HG03354 (cell line): ENCODE measurements at regions not wholly inside any gene's neighbourhood (a gene's known extent, or its start where the extent isn't known, plus 50 kb on each side); places are given as distances from the start of the nearest gene placed in this dataset.
"Not testable (repeated sequence)": the region's sequence is repeated elsewhere in the genome, so short reads cannot be mapped to it uniquely, and the experiment has no call there.

Source experiments
- ATAC-seq: cut with Tn5 transposase; IDR thresholded peaks from one replicate; pipeline ENCODE4 v1.9.1; 2021; ENCODE audit warnings: mild to moderate bottlenecking; ENCODE audit not compliant: unreplicated experiment, poor library complexity, severe bottlenecking

DNA sequence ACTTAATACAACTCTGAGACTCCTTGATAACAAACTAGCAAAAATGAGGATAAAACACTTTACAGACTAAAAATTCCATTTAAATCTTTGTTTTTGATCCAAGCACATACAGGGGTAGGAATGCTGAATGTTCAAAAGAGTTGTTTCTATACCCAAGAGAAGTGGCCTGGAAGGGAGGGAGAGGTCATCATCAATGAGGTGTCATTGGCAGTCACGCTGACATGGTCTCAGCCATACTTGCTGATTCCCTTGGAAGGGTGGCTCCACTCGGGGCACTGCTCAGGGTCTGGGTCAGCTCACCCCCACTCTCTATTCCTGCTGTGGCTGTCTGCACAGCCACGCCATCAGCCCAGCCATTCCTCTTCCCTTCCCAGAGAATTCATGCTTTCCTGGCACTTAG is 105.2 kb upstream of the PELI1 start:
- ATAC-seq = no peak

DNA sequence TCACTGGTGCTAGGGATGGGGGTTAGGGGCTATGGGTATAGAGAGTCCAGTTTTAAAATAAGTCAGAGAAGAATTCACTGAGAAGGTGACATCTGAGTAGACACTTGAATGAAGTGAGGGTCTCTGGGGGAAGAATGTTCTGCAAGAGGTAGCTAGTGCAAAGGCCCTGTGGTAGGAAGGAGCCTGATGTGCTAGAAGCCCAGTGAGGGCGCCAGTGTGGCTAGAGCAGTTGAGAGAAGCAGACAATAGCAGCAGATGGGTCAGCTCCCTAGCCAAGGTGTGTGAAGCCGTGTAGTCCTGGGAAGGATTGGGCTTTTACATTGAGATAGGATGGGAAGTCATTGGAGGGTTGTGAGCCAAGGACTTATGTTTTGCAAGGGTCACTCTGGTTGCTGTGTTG is 105.8 kb upstream of the PELI1 start:
- no peak for ATAC-seq

DNA sequence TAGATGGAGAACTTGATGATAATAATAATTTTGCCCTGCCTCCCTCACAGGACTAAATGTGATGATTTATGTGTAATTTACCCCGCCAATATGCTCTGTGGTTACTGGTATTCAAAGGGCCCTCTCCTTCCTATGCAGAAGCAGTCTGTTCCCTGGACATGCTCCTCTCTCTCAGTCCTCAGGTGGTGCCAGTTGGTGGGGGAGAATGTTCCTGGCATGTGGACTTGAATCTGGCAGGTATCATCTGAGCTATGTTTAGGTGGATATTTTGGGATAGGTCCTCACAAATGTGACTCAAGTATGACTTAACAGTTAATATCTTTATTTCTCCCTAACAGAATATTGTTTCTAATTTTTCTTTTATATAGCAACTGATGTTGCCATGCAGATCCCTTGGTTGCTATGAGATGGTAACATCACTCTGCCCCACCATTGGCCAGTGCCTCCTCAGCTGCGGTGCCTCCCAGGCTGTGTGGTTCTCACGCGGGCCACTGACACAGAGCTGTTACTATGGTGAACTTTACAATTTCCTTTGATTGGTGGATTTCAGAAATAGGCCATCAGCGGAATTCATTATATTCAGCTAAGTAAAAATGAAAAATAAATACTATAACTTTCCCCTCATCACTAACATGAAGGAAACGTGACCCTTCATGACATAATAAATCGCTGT is 106.7 kb upstream of the PELI1 start:
- no peak for ATAC-seq

DNA sequence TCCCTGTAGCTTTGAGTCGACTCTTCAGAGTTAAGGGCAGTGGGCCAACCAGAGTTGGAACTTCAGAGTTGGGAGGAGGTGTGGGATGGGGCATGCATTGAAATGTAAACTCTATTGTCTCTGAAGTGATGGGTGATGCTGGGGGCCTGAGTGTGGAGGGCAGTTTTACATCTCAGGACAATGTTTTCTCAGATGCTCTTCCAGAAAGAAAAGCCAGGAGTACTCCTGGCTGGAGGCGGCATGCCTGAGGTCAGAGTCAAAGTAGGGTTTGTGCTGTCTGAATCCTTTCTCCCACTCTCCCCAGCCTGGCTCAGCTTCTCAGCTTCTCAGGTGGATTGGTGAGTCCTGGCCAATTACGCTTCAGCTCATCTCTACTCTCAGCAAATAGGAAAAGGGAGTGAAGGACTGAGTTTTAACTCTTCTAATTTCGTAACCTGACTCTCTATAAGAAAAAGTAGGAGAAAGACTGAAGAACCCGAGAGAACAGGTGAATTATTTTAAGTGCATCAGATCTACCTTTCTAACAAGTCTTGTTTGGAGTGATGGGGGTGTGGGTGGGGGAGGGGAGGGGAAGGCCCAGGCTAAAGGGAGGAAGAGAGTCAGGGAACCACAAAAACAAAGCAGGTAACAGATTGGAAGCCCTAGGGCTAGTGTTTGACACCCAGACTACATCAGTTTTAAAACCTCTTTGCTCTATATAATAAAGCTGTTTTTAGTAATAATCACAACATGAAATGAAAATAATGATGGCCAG is 107.5 kb upstream of the PELI1 start:
- ATAC-seq = no peak

DNA sequence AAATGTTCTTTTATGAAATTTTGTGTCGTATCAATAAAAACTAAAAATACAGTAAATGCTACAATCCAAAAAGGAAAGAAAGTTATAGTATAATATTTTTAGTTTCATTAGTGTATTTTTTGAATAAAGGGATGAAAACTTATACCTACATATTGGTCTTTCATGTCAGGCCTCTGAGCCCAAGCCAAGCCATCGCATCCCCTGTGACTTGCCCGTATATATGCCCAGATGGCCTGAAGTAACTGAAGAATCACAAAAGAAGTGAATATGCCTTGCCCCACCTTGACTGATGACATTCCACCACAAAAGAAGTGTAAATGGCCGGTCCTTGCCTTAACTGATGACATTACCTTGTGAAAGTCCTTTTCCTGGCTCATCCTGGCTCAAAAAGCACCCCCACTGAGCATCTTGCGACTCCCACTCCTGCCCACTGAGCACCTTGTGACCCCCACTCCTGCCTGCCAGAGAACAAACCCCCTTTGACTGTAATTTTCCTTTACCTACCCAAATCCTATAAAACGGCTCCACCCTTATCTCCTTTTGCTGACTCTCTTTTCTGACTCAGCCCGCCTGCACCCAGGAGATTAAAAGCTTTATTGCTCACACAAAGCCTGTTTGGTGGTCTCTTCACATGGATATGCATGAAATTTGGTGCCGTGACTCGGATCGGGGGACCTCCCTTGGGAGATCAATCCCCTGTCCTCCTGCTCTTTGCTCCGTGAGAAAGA is 108.2 kb upstream of the PELI1 start:
- not testable (repeated sequence) for ATAC-seq

DNA sequence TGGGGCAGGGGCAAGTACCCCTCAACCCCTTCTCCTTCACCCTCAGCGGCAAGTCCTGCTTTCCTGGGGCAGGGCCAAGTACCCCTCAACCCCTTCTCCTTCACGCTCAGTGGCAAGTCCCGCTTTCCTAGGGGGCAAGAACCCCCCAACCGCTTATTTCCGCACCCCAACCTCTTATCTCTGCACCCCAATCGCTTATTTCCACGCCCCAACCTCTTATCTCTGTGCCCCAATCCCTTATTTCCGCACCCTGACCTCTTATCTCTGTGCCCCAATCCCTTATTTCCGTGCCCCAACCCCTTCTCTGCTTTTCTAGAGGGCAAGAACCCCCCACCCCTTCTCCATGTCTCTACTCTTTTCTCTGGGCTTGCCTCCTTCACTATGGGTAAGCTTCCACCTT is 109.2 kb upstream of the PELI1 start:
- not testable (repeated sequence) for ATAC-seq

DNA sequence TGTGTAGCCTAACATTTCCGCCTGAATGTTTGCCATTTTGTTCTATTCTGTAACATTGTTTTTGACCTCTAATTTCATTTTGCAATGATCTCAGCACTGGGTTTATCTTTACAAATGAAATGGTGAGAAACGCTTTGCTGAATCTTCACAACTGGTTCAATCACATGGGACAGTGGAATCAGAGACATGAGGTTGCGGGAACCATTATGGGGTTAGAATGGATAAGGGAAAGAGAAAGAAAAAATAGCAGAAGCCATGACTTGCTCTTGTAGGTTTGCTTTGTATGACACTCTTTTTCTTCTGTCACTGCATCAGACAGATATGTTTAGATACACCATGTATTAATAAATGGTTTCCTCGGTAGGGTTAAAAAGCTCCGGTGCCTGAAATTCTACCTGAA is 114.3 kb upstream of the PELI1 start:
- no peak for ATAC-seq

DNA sequence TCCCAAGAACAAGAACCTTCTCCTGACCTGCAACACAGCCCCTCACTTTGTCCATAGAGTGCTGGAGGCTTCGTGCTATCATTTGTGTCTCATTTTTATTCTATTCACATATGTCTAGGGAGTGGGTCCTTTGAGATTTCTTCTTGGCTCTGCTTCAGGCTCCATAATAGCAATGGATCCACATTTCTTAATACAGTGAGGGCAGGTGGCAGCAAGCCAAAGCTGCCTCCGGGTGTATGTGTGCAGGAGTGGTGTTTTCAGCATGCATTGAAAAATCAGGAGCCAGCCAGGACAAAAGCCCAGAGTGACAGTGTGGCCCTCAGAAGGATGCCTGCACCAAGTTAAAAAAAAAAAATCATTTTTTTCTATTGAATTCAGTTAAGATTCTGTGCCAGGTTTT is 115.1 kb upstream of the PELI1 start:
- ATAC-seq = no peak

DNA sequence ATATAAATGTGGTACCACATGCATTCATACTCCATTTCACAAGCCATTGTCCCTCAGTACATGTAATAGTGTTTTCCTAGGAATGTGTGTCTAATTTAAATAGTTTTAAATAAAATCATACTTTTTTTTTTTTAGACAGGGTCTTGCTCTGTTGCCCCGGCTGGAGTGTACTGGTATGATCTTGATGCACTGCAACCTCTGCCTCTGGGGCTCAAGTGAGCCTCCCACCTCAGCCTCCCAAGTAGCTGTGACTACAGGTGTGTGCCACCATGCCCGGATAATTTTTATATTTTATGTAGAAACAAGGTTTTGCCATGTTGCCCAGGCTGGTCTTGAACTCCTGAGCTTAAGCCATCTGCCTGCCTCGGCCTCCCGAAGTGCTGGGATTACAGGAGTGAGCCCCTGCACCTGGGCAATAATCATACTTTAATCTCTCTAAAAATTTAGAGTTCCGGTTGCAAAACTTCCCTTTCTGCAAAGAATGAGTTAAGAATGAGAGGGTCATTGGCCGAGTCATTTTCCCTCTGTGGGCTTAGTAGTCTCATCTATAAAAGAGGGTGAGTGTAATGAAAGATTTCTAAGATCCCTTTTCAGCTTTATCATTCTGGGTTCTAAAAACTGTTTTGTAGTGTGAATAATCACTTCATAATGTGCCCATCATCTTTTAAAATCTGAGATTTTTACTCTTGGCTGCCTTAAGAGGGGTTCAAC is 116.0 kb upstream of the PELI1 start:
- peak; percentile 39 for ATAC-seq

DNA sequence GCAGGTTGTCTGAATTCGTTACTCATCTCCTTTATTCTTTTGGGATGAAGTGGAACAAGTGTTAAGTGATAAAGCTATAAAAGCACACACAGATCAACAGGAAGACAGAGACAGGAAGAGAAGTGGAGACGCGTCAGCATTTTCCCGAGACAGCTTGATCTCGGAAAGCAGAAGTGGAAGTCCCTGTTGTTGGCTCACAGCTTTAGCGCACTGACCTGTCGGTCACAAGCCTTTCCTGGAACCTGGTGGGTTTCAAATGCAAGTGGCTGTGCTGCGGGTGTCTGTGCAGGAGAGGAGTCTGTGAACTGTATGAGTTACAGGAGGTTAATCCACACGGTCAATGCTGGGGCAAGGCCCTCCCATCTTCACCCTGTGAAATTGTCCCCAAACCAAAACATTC is 116.6 kb upstream of the PELI1 start:
- peak; percentile 92 for ATAC-seq

DNA sequence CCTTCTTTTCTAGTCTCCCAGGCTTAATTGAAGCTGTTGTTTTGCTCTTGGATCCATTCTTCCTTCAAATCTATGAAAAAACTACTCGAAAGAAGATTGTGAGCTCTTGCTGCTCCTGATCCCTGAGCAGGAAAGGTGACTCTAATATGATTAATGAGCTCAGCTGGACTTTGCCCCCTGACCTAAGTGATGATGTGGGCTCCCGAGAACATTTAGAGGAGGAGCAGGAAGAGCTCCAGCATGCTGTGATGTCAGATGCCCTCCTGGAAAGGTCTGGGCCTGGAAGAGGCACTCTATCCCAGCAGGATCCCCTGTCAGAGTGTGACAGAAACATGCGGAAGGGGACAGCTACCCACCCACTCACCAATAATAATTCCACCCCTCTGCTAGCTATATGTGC is 117.9 kb upstream of the PELI1 start:
- ATAC-seq = no peak

DNA sequence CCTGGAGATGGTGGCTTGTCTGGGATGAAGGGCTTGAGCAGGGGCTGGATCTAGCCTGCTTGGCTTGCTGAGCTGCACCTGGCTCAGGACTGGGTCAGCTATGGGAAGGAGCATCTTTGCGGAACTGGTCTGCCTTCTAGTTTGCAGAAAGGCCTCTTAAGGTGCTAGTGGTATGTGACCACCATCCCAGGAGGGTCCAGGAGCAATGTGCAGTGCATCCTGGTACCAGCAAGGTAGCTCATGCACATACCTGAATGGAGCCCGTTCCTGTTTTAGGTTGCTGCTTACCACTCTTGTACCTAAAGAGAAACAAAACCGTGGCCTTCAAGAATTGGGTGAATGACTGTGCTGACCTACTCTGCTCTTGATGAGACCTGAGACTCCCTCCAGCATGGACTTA is 118.6 kb upstream of the PELI1 start:
- ATAC-seq = no peak

DNA sequence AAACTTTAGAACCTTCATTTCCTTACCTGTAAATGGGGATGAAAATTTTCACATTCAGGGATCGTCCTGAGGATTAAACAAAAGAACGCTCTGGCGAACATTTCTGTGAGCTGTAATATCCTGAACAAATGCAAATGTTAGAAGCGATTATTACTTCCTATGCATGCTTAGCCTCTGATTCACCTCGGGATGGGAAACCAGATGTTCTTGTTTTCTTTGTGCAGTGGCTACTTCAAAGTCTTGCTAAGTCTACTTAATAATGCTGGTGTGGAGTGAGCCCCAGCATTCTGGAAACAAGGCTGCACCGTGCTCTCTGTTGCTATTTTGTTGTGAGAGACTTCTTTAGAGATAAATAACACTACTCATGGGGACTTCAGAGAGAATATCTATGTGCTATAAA is 119.1 kb upstream of the PELI1 start:
- no peak for ATAC-seq

DNA sequence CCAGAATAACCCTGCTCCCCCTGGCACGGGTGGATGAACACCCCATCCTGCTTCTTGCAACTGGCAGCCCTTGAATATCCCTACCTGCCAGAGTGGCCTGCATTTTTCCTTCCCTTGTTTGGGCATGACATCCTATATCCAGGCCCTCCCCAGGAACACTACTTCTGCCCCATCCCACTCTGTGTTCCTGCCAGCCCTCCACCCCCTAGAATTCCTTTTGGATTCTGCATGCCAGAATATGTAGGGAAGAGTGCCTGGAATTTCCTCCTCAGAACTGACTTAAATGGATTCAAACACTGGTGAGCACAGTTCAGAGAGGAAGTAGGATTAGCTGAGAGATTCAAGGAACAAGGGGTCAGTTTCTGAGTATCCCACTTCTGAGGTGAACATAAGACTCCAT is 123.5 kb upstream of the PELI1 start:
- ATAC-seq = no peak

DNA sequence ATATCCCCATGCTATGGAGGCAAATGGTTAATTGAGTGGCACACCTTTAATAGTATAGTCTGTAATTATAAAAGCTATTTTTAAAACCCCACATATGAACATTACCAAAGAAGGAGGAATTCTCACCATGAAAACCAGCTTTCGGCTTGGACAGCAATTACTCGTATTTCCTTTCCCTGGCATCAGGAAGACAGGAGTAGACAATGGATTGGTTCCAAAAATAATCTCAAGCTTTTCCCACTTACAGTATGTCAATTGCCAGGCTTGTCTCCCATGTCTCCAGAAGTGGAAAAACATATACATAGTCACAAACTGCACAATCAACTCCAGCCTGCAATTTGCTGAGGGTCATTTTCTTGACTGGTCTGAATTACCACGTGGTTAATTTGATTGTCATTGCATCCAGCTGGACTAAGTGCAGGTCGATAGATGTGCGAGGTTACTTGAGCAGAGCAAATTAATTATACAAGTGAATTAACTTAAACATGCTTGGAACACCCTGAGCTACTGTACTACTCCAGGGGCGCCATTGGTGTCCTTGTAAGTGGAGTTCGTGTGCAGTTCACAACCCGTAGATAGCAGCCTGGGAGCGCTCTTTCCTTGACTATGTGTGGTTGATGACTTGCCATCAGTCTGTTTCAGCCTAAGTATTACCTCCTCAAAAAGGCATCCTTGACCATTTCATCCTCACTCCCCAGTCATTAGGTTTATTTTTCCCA is 124.3 kb upstream of the PELI1 start:
- ATAC-seq = no peak

DNA sequence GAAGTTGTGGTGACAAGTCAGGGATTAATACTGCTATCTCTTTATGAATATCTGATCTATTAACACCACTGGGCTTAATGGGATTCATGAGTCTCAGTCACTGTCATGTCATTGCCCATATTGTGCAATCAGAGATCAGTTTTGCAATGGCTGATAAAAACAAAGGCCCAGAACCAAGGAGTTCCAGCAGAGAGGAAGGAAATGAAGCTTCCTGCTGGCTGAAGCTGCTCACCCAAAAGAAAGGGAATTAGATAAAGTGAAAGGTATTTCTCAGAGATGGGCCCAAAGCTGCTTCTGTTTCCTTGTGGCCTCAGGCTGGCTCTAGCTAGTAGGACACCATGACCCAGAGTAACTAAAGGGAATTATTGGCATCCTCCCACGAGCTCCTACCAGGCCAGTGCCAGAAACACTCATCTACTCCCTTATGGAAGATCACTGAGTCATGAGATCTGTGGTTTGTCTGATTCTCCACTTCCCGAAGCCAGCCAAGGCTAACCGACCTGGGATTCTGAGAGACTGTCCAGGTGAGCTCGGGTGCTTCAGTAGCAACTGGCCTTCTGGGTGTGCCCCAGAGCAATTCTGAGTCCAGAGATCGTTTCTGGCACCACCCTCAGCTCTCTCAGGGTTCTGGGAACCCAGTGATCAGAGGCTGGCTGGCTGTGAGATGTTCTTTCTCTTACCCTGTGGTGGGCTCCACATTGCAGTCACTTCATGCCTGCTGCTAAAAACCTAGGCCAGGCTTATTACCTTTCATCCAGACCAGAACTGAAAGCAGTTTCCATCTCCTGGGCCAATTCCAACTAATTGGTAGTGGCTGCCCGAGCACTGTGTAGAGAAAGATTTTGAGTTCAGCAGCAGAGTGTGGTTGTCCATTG is 129.5 kb upstream of the PELI1 start:
- ATAC-seq = peak; percentile 47

DNA sequence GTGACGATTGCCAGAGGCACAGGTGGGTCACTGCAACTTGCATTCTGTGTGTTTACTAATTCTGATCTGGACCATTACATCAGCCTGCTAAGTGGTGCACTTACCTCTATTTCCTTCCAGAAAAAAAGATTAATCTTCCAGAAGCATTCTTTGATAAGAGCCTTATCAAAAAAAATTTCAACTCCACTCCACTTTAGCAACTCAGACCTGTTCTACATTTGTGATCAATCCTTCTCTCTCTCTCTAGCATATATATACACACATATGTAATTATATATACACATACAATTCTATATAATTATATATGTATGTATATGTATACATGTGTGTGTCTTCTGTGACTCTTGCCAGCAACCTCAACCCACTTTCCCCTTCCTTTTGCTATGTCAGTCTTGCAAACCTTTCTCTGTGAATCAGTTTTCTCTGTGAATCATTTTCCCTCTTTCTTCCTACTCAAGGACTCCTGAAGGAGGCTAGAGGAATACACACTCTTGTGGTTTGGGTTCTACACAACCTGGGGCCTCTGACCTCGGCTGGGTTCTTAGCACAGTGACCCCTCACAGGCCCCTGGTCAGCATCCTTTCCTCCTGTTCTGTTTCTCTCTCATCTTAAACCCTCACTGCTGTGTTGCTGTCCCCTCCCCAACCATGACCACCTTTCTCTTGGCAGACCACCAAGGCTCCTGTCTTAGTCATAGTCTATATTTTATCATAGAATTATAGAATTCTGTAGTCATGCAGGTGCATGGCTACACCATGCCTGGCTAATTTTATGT is 130.4 kb upstream of the PELI1 start:
- ATAC-seq = no peak

DNA sequence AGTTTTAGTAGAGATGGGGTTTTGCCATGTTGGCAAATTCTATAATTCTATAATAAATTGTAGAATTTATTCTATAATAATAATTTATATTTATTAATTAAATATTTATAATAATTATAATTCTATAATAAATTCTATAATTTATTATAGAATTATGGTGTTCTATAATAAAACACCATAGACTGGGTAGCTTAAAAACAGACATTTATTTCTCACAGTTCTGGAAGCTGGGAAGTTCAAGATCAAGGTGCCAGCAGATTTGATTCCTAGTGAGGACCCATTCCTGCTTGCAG is 130.9 kb upstream of the PELI1 start:
- no peak for ATAC-seq
